HG03378 (cell line): ENCODE measurements at regions not wholly inside any gene's neighbourhood (a gene's known extent, or its start where the extent isn't known, plus 50 kb on each side); places are given as distances from the start of the nearest gene placed in this dataset.
"Not testable (repeated sequence)": the region's sequence is repeated elsewhere in the genome, so short reads cannot be mapped to it uniquely, and the experiment has no call there.

Experiments used
- ATAC-seq: cut with Tn5 transposase; IDR thresholded peaks from one replicate; pipeline ENCODE4 v1.9.1; 2021; ENCODE audit warnings: mild to moderate bottlenecking, moderate library complexity; ENCODE audit not compliant: unreplicated experiment

DNA sequence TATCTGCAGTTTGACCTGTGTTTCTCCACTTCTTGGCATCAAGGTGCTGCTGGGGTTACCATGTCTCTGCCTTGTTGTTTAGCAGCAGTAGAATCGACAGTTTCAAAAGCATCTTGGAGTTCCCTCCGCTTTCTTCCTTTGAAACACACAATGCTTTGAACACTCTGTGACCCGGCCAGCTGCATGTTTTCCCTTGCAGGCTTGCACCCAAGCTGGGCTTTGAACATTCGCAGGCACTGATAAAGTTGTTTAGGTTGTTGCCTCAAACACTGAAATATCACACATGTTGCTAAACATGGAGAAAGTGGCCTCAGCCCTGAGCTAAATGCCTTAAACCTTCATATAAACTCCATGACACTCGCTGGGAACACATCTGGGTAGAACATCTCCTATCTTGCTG, 251.7 kb downstream of the TSN start:
- ATAC-seq: no peak

DNA sequence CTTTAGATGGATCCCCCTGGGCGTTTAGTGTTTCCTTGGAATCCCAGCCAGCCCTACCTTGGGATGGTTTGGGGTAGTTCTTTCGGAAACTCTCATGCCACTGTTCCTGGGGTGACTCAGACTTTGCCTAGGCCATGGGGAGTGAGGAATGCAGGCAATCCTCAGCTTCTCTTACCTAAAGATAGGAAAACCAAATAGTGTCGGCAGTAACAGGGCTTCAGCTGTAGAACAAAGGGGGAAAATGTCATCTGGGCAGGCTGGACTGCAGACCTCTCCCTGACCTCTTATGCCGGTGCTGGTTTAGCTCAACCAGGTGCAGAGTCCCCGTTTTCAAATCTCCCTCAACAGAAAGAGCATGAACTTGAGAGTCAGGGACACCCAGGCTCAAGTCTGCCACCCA, 252.1 kb downstream of the TSN start:
- no peak for ATAC-seq

DNA sequence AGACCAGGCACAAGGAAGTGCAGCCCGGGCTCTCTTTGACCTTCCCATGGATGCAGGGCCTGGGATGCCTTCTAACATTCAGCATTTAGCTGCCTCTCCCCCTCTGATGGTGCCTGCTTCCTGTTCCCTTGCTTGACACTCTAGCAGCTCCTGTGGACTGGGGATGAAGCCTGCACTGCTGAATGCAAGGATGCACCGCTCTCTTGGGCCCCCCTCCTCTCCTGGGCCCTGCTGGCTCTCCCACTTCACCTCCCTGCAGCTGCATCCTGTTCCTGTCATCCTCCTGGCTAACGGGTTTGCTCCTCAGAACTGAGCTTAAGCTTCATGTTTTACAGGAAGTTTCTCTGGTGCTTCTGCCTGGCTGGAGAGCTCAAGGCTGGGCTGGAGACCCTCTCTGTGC, 254.1 kb downstream of the TSN start:
- ATAC-seq: no peak

DNA sequence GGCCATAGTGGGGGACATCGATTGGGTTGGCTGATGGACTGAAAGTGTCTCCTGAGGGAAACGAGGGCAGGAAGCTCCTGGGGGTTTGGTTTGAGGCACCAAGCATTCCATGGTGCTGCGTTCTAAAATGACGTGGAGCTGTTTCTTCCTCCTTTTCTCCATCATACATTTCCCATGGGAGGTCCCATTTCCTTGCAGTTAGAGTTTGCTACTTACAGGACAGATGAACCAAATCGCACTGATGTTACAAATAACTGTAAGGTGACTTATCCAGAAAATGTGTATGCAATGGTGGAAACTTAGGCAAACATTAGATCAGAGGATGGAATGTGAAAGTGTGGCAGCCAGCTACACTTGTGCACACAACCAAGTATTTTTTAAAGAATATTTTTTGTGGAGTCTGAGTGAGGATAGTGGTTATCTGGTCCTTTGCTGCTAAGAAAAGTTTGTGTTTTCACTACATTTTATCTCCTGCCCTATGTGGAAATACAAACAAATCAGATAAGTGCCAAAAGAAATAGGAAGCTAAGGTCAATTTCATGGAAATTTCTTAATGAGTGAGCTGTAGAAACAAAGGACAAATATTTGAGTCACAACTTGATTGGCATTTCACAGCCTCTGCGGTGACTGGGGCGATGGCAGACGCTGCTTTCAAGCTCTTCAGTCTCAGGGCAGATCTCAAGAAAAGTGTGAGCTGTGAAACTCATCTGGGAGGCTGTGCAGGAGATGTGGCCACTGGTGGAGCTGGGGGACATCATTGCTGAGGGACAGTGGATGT, 256.2 kb downstream of the TSN start:
- no peak for ATAC-seq

DNA sequence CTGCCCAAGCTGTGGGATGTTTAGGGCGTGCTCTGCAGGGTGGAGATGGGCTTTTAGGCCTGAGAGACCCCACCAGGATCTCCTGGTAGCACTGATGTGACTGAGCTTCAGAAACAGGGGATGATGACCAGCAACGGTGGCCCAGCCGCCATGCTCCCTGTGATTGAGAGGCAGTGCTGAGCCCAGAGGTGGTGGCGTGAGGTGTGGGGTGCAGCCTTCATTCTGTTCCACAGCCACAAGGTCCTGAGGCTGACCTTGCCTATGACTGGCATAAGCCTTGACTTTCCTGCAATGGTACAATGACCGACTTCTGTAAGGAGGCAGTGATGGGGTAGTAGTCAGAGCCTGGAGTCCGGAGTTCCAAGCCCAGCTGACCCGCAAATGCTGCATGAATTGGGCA, 263.3 kb downstream of the TSN start:
- no peak for ATAC-seq

DNA sequence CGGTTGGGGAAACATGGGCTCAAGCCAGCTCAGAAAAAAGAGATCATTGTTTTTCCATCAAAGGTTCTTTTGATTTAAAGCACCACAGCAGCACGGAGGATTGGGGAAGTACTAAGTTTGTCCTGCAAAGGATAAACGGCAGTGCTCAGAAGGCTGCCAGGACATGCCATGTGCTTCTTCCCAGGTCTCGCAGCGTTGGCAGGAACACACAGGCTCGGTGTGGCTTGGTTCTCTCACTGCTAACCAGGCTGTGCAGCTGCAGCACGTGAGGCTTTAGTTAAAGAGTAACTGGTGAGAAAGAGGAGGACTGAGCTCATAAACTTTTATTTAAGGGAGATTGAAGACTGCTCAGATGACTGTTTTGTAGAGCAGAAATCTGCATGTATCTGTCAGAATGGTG, 264.3 kb downstream of the TSN start:
- no peak for ATAC-seq

DNA sequence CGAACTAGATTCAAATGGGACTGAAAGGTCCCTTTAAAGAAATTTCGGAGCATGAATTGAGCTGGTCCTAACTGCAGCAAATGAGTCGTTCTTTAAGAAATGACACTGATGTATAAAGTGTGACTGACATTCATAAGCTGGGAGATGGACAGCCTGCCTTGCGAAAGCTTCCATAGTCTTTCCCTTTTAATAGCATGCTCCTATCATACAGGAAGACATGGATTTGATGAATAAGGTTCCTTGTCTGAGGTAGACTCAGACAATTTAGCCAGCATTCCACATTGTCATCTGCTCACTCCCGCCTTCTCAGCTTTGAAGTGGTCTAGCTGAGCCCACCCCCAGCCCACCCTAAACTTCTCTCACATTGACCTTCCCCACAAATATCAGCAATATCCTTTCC, 264.9 kb downstream of the TSN start:
- ATAC-seq: no peak

DNA sequence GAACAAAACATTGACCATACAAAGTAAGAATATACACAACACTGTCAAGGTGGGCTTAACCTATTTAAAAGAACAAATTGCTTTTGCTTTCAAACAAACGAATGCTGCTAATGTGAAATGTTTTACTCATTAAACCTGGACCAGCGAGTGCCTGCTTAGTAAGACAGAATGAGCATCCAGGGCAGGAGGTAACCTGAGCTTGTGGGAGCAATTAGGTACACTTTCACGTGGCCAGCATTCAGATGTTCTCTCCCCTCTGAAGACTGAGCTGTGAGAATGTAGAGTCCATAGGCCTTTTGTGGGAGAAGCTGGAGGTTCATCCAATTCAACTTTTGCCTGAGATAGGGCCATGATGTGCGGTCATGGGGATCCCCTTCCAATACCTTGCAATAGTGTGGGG, 266.5 kb downstream of the TSN start:
- ATAC-seq: no peak

DNA sequence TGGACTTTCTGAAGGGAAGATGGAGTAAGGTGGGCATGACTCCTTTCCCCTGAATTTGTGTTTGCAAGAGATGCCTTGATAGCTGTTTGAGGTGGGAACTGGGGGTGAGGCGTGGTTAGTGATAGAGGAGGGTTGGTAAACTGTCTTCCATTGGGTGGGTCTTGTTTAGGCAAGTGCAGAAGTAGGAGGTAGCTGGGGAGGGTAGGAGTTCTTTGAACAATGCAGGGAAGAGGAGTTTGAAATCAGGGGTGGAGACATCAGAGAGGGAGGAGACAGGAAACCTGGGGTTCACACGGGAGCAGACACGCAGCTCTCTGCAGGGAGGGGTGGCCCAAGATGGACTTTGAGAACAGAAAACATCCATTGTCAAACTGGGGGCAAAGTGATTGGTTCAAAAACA, 267.1 kb downstream of the TSN start:
- no peak for ATAC-seq

DNA sequence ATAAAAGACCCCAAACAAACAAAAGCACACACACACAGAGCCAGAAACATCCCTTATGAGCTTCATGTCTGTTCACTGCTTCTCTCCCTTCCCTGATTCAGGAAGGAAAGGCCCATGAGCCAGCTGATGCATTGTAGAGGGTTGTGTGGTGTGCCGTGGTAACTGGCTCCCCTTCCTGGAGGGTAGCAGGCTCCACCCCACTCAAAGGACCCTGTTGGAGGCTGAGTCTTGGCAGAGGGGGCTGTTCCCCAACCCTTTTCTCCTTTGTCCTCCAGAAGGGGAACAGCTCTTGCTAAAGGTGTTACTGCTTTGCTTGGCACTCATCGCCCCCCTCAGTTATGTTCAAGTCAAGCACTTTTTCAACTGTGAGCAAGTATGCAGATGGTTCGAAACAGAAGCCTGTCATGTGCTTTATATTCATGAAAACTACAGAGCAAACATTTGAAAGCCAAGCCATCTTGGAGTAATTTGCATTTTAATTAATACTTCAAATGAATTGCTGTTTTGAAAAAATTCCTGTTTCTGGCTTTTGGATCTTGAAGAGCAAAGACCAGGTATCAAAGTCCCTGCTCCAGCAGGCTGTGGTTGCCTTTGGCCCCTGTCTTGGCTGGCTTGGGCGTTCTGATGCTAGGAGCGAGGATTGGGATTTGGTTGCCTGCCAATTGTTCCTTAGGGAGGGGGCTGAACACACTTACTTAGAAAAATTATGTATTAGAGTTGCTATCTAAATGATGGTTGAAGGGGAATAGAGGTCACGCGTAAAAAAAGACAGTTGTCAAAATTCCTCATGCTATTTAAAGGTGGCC, 267.8 kb downstream of the TSN start:
- ATAC-seq: no peak

DNA sequence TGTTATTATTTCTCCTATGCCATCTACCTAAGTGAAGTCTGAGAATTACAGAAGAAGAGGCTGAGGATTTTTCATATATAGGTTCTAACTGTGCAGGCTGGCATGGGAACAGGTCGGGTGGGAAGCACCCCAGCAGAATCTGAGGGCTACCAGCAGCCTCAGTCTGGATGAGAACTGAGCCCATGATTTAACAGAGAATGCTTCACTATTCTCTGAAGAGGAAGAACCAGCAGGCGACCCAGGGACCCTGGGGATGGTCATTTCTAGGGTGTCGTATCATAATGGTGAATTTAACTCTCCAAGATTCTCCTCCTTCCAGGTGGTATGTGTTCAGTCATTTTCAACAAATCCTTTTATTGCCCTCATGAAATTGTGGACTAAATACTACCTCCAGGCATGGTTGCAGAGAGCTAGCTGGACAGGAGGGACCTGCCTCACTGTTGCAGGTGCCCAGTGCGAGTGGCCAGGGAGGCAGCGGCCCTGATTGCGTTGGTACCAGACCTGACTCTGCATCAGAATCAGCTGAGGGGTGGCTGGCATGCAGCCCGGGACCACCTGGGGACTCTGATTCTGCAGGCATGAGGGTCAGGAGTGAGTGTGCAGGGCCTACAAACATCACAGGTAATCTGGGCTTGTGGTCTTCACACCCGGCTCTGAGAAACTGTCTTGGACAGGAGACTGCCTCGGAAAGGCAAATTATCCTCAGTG, 272.2 kb downstream of the TSN start:
- no peak for ATAC-seq

DNA sequence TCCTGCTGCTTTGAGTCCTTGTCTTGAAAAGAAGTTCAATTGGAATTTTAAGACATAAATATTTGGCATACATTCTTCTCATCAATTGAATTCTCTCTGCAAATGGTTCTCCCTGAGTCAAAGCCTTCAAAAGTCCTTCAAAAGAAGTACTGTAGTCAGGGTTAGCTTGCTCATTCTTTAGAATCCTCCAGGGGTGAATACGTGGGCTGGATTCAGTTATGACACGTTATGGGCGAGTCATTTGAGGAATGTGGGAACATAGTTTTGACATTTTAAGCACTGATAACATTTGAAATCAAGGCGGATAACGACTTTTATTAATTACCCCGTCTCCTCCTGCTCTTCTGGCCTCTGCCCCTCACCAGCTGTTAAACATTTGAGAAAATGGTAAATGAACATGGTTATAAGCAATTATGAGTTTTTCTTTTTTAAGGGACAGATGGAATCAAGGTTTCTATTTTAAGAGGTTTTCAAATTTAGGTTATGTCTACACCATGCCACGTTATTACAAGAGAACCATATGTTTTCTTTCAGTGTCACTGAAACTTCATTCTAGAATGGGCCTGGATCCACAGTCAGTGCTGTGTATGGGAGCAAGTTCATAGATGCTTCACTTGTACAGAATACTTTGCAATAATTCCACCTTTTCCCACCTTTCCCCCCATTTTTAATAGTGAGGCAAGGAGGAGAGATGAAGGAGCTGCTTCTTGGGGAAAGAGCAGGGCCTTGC, 273.1 kb downstream of the TSN start:
- ATAC-seq: no peak

DNA sequence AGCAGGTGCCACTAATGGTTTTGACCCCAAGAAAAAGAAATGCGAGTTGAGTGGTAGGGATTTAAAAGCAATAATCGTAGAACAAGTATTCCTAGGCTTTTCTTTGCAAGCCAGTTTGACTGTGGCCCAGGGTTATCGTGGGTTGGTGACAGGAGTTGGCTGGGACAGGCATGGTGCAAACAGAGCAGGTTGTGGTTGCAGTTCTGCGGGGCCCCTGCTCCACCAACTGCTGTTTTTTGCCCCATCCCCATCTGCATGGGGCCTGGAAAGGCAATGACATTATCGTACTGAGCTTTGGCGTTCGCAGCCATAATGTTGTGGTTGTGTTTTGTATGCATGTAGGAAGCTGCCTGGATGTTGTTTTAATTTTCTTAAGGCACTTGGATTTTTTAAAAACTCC, 274.0 kb downstream of the TSN start:
- ATAC-seq: no peak

DNA sequence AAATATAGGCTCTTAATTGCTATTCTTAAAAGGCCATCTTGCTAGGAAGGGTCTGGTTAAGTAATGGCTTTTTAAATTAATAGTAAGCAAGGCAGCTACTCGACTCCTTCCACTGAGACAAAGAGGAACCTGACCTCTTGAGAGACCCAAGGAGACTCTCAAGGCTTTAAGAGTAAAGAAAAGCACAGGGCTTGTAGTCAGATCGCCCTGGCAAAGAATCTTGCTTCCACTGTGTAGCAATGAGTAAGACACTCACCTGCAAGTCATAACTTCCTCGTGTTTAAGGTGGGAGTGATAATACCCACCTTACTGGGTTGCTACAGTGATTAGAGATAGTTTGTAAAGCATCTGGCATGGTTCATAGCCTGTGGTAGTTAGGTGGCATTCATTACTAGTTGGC, 274.5 kb downstream of the TSN start:
- ATAC-seq: no peak

DNA sequence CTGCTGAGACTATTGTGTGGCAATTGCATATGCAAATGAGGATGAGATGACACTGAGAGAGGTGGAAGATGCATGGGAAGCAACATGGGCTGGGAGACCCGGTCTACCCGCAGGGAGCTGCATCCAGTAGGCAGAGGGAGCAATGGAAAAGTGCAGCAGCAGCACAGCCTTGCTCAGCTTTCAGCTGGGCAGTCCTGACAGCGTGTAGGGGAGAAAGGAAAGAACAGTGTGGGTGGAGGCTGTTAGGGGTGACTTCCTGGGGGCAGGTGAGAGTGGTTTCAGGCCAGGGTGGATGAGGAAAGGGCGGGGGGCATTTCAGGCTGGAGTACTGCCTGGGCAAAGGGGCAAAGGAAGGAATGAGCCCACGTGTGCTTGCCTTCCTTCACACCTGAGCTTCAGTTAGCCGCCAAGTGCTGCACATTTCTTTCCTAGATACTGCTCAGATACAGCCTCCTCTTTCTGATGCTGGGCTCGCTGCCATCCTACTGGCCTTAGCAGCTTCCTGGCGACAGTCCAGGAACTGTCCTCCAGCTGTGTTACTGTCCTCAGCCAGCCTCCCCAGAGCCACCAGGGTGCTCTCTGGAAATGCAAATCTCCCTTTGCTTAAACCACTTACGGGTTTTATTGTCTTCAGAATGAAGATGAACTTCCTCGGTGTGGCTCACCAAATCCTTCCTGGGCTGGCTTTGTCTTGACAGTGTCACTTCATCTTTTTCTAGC, 276.3 kb downstream of the TSN start:
- ATAC-seq: no peak

DNA sequence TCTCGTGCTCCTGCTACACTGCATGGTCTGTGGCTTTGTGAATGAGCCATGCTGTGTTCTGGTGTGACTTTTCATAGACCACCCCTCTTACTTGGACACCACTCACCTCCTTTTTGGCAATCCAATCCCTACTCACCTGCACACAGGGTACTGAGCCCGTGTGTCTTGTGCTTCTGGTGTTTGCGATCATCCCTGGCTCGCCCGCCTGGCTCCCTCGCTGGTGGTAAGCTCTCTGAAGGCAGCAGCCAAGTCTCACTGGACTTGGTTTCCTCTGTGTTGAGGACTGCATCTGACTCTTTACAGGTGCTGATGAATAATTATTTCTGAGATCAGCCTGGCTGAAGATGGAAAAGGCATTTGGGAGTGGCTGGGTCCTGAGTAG, 276.8 kb downstream of the TSN start:
- no peak for ATAC-seq

DNA sequence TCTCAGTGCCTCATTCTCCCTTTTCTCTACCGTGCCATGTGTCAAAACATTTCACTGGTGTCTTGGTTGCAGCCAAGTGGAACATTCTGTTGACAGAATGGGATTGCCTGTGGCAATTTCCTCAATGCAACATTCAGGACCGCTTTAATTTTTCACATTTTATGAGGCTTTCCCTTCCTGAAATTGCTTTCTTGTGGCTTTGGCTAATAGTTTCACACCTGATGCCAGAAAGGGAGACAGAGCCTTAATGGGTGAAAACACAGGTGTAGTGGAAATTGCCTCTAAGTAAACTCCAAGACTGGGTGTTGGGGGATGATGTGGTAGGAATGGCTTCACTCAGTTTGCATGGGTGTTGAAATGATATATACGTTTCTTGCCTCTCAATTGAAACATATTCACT, 278.3 kb downstream of the TSN start:
- no peak for ATAC-seq

DNA sequence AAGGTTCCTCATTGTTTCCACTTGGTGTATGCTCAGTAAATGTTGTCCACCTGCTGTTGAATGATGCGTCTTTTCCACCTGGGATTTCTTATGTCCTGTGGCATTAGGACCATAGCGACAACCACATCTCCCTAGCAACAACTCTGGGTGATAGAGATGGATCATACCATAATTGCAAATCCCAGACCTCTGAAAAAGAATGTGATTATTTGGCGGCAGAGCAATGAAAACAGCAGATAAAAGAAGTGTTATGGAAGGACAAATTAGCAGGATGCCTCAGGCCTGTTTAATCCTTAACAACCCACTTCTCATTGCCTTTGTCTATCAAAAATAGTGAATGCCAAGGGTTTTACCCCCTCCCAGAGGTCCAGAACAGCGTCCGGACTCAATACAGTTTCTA, 278.9 kb downstream of the TSN start:
- no peak for ATAC-seq

DNA sequence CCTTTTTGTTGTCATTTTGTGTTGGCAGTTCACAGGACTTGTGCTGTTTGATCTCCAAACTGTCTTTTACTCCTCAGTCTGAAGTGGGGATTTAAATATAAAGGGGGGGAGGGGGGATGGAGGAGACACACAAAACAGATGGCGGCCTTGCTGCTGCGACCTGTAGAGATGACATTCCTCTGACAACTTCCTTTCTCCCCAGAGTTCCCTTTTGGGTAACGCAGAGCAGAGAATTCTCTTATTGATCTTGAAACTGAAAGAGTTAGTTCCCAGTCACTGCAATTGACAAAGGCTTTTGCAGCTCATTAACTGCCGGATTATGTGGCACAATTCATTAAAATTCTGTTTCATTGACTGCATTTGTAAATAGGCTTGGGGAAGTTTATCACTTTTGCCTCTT, 279.3 kb downstream of the TSN start:
- ATAC-seq: no peak

DNA sequence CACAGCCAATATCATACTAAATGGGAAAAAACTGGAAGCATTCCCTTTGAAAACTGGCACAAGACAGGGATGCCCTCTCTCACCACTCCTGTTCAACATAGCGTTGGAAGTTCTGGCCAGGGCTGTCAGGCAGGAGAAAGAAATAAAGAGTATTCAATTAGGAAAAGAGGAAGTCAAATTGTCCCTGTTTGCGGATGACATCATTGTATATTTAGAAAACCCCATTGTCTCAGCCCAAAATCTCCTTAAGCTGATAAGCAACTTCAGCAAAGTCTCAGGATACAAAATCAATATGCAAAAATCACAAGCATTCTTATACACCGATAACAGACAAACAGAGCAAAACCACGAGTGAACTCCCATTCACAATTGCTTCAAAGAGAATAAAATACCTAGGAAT, 283.4 kb downstream of the TSN start:
- not testable (repeated sequence) for ATAC-seq

DNA sequence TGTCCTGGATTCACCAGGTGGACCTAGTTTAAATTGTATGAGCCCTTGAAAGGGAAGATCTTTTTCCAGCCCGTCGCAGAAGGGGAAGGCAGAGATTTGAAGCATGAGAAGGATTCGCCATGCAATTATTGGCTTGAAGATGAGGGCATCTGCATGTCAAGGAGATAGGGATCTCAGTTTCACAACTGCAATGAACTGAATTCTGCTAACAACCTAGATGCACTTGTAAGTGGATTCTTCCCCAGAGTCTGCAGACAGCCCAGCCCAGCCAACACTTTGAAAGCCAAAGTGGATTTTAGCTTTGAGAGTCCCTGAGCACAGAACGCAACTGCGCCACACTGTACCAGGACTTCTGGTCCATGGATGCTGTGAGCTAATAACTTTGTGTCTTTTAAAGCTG, 286.0 kb downstream of the TSN start:
- ATAC-seq: no peak
